GM12874 (cell line): ENCODE measurements at regions not wholly inside any gene's neighbourhood (a gene's known extent, or its start where the extent isn't known, plus 50 kb on each side); places are given as distances from the start of the nearest gene placed in this dataset.

ENCODE experiments used
- TF ChIP-seq, protein P1 (sequence below): IDR thresholded peaks from 2 replicates; pipeline ENCODE4 v1.5.1; 2011; ENCODE audit warnings: low read depth, mild to moderate bottlenecking, control low read depth, low read length, moderate library complexity; ENCODE audit not compliant: insufficient read depth

- TF ChIP-seq, protein P1, sequence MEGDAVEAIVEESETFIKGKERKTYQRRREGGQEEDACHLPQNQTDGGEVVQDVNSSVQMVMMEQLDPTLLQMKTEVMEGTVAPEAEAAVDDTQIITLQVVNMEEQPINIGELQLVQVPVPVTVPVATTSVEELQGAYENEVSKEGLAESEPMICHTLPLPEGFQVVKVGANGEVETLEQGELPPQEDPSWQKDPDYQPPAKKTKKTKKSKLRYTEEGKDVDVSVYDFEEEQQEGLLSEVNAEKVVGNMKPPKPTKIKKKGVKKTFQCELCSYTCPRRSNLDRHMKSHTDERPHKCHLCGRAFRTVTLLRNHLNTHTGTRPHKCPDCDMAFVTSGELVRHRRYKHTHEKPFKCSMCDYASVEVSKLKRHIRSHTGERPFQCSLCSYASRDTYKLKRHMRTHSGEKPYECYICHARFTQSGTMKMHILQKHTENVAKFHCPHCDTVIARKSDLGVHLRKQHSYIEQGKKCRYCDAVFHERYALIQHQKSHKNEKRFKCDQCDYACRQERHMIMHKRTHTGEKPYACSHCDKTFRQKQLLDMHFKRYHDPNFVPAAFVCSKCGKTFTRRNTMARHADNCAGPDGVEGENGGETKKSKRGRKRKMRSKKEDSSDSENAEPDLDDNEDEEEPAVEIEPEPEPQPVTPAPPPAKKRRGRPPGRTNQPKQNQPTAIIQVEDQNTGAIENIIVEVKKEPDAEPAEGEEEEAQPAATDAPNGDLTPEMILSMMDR, result no peak
These were observed 657.9 kb upstream of the ST8SIA4 start for GRCh38 chr5:101561018-101561417.

DNA sequence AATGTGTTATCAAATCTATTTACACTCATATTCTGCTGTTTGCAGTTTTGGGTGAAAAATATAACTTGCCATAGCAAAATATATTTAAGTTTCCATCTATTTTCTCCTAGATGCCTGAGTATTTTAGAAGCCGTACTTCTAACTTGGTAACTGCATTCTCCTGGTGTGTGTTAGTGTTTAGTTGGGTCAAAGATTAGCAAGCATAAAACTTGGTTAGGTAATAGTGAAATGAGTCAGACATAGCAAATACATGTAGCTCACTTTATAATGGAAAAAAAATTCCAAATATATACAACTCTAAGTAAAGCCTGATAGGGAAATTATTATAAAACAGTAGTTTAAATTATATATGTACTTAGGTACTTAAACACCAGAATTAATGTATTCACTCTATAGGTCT, 640.7 kb upstream of the ST8SIA4 start:
- TF ChIP-seq, protein P1, result no peak

- TF ChIP-seq, protein P1, result no peak
These were observed 636.2 kb upstream of the ST8SIA4 start for GRCh38 chr5:101539315-101539714.

DNA sequence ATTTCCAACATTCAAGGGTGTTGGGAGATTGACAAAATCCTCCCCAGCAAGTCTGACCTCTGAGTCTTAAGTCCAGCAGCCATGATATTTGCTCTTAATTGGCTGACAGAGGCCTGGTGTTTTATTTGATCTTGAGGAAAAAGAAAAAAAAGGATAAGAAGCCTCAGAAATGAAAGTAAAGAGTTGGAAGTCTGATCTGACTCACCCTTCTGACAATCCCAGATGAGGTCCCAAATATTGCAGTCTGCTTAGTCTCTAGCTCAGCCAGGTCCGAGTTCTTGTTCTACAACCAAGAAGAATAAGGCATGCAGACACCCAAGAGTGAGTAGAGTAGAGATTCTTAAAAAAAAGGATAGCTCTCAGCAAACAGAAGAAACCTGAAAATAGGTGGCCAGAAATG, 632.5 kb upstream of the ST8SIA4 start:
- TF ChIP-seq, protein P1, result no peak

DNA sequence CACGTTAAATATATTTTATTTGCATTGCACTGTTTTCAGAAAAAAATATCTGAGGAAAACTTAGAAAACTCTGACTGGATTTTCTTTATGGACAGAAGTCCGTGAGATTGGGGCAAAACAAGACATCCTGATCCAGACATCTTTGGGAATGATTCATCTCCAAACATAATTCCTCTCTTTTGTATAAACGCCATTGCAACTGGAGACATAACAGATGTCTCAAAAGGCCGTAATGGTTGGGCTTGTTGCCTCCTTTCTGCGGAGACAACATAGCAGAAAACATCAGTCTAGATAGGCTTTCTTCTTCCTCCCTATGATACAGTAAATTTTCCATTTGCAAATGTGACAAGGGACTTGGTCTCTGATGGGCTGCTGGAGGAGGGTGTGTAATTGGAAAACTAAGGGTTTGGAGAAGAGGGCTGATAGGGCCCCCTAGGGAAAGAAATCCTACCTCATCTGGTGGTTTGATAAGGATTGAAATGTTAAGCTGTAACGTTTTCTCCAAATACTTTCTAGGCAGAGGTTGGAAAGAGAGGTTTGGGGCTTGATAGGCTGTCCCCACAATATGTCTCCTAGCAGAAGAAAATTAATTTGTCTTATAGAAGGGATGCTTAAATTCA, 631.5 kb upstream of the ST8SIA4 start:
- TF ChIP-seq, protein P1, result no peak

DNA sequence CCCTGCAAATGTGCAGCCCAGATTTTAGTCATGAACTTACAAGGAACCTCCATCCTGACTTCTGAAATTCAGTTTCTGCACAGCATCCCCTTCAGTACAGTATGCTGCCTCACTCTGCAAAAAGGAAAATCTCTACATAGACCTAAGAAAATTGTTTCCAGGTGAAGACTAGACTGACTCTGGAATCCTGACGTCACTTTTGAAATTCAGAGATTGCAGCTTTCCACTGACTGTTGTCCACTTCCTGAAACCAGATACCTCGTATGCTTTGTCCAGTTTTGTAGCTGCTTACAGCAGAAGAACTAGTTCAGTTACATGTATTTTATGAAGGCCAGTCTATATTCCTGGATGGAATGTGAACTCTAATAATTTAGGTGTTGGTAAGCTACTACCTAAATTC, 629.3 kb upstream of the ST8SIA4 start:
- TF ChIP-seq, protein P1, result no peak

GRCh38 chr5:101531026-101531425, 627.9 kb upstream of the ST8SIA4 start:
- TF ChIP-seq, protein P1, result no peak
